Lung (tissue), 11 donors: ENCODE measurements at regions not wholly inside any gene's neighbourhood (a gene's known extent, or its start where the extent isn't known, plus 50 kb on each side); places are given as distances from the start of the nearest gene placed in this dataset.

ENCODE experiments used
- ATAC-seq: fragments of 200-7000 bp; cut with Tn5 transposase; one replicate; pipeline ENCODE4 v1.9.1; 2020; ENCODE audit warnings: moderate number of reproducible peaks; ENCODE audit not compliant: insufficient read depth, low FRiP score
- DNase-seq, 3 donors: peaks; one replicate each; pipeline ENCODE4 v3.0.0-alpha.2; 2013 to 2017
- H3K27ac ChIP-seq, 2 donors: one replicate each; pipeline ENCODE4 v1.5.1; 2013; ENCODE audit warnings: mild to moderate bottlenecking in 2 of 2, moderate library complexity in 2 of 2, control low read depth in 1 of 2, inconsistent platforms in 1 of 2, low read depth in 1 of 2, low read length in 1 of 2
- H3K27me3 ChIP-seq, 3 donors: one replicate each; pipeline ENCODE4 v1.5.1; 2013; ENCODE audit warnings: low read length in 2 of 3; ENCODE audit not compliant: control insufficient read depth in 3 of 3, insufficient read depth in 3 of 3
- H3K36me3 ChIP-seq, 4 donors: one replicate each; pipeline ENCODE4 v1.5.1; 2013; ENCODE audit warnings: low read length in 4 of 4, mild to moderate bottlenecking in 1 of 4, moderate library complexity in 1 of 4; ENCODE audit not compliant: control insufficient read depth in 4 of 4, insufficient read depth in 4 of 4
- H3K4me1 ChIP-seq, 5 donors: one replicate each; pipeline ENCODE4 v1.5.1; 2013; ENCODE audit warnings: low read length in 5 of 5, mild to moderate bottlenecking in 2 of 5, moderate library complexity in 1 of 5; ENCODE audit not compliant: control insufficient read depth in 5 of 5, insufficient read depth in 5 of 5
- H3K4me3 ChIP-seq: one replicate; pipeline ENCODE4 v1.5.1; 2013; ENCODE audit warnings: mild to moderate bottlenecking, control low read depth, moderate library complexity
- H3K9ac ChIP-seq, 2 donors: one replicate each; pipeline ENCODE4 v1.5.1; 2013; ENCODE audit warnings: low read length in 2 of 2, control low read depth in 1 of 2; ENCODE audit not compliant: insufficient read depth in 1 of 2
- H3K9me3 ChIP-seq, 4 donors: one replicate each; pipeline ENCODE4 v1.5.1; 2013; ENCODE audit warnings: low read length in 3 of 4, mild to moderate bottlenecking in 1 of 4, moderate library complexity in 1 of 4; ENCODE audit not compliant: control insufficient read depth in 4 of 4, insufficient read depth in 3 of 4
- CTCF ChIP-seq: IDR thresholded peaks from 2 replicates; pipeline ENCODE4 v1.5.1; 2012; ENCODE audit warnings: mild to moderate bottlenecking; ENCODE audit errors: control extremely low read depth, extremely low read depth
- WGBS, 2 donors: extraction: QIAGEN DNeasy Blood & Tissue Kit; methylation state at CpG; one replicate each; pipeline ENCODE4 v1.1.7; 2013; 5-methylcytosine and 5-hydroxymethylcytosine counted together
- donor health status: control.
- donor health status: control.
- donor health status: Bipolar disorder and iron deficiency.
- donor health status: healthy.
- donor health status: DM: yes; HTN: yes; CAD: no.

- TF ChIP-seq CTCF: no peak
- no peaks in the 10 kb centered on the region for H3K36me3 ChIP-seq
- DNase-seq (no peak), ATAC-seq (no peak)
- no peaks in the 10 kb centered on the region for H3K9me3 ChIP-seq
- H3K9ac ChIP-seq: no peak overlapping the region
- no peaks in the 10 kb centered on the region for H3K27me3 ChIP-seq
- H3K4me1 ChIP-seq: no peaks in the 10 kb centered on the region
- whole genome bisulfite sequencing, 2 donors: 94% methylated on average over 8 of the region's 8 CpGs
- no peak overlapping the region for H3K4me3 ChIP-seq
- H3K27ac ChIP-seq: no peak overlapping the region
Measured at GRCh38 chr7:42409296-42409695, 172.3 kb upstream of the GLI3 start.

GRCh38 chr7:42407833-42408232 is 170.8 kb upstream of the GLI3 start:
- TF ChIP-seq CTCF: no peak
- WGBS, 2 donors: 73 to 79% methylated on average over 4 of the region's 4 CpGs
- no peaks in the 10 kb centered on the region for H3K27me3 ChIP-seq
- no peaks in the 10 kb centered on the region for H3K36me3 ChIP-seq
- H3K9me3 ChIP-seq: no peaks in the 10 kb centered on the region
- DNase-seq (no peak), ATAC-seq (no peak)
- no peak overlapping the region for H3K9ac ChIP-seq
- no peak overlapping the region for H3K4me3 ChIP-seq
- H3K27ac ChIP-seq: no peak overlapping the region
- H3K4me1 ChIP-seq: no peaks in the 10 kb centered on the region

DNA sequence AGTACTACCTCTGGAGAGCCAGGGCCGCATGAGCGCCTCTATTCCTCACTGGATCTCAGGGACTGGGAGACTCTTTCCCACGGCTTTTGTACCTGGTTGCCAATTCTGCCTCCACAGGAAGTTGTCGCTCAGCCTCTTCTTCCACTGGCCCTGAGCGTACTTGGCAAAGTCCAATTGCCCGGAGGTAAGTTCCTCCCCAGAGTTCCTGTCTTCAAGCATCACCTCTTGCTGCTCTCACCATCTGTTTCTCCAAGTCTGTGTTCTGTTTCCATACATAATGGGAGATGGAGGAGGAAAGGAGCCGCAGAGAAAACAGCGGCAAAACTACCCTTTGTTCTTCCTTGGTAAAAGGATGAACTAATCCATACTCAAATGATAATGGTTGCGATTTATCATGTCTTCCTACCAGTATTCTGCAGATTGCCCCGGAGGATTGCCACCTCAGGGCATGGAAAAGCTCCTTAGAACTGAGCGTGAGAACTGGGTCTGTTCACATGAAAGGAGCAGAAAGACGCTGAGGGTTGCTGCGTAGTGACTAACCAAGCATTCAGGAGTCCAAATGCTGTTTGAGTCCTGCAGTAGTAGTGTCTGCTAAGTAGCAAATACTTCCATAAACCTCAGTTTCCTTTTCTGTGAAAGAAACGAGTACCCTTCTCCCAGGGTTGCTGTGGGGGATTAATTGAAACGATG is 170.2 kb upstream of the GLI3 start:
- 92 to 94% methylated on average over 15 of the region's 15 CpGs for WGBS, 2 donors
- DNase-seq (no peak), ATAC-seq (no peak)
- no peaks in the 10 kb centered on the region for H3K36me3 ChIP-seq
- H3K9me3 ChIP-seq: no peaks in the 10 kb centered on the region
- H3K4me3 ChIP-seq: no peak overlapping the region
- H3K27me3 ChIP-seq: no peaks in the 10 kb centered on the region
- TF ChIP-seq CTCF: no peak
- no peak overlapping the region for H3K27ac ChIP-seq
- H3K9ac ChIP-seq: no peak overlapping the region
- no peaks in the 10 kb centered on the region for H3K4me1 ChIP-seq

DNA sequence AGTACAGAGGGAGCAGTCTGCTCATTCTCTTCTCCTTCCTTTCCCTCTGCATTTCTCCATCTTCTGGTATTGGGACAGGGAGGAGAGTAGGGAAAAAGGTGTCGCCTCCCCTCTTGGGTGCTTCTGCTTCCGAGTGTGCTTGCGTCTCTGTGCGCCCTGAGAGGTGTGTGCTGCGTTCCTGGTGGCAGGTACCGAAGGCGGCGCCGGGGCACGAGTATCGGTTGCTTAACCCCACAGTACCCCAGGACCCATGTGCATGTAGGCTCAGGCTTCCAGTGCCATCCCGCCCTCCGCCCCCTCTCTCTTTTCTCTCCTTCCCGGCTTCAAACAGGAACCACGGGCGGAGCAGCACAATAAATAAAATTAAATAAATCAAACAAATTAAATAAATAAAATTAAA is 169.3 kb upstream of the GLI3 start:
- TF ChIP-seq CTCF: no peak
- no peaks in the 10 kb centered on the region for H3K9me3 ChIP-seq
- H3K27me3 ChIP-seq: no peaks in the 10 kb centered on the region
- no peak overlapping the region for H3K4me3 ChIP-seq
- WGBS, 2 donors: 94 to 95% methylated on average over 16 of the region's 16 CpGs
- ATAC-seq (no peak), DNase-seq (no peak)
- no peak overlapping the region for H3K27ac ChIP-seq
- no peaks in the 10 kb centered on the region for H3K36me3 ChIP-seq
- H3K9ac ChIP-seq: no peak overlapping the region
- H3K4me1 ChIP-seq: no peaks in the 10 kb centered on the region
